ENCODE measurements at regions not wholly inside any gene's neighbourhood (a gene's known extent, or its start where the extent isn't known, plus 50 kb on each side); places are given as distances from the start of the nearest gene placed in this dataset.

- no peak overlapping the region for H4K8ac ChIP-seq (ENCODE audit: low read depth in 2 of 2, low read length in 2 of 2)
- H3K36me3 ChIP-seq (ENCODE audit: control insufficient read depth, insufficient read depth, low read length) = no peaks in the 10 kb centered on the region
- H2AK9ac ChIP-seq (replicated peaks; ENCODE audit: low read depth, low read length, poor library complexity) = no peak overlapping the region
- CTCF ChIA-PET = no interaction called here
- no peak overlapping the region for H2BK20ac ChIP-seq (ENCODE audit: low read depth, low read length)
- intact Hi-C loops (cut with micrococcal nuclease) (no loop called here), in situ Hi-C loops (cut with MboI; ENCODE audit: low sequenced_read_pairs) (no loop called here), dilution Hi-C loops (cut with HindIII; ENCODE audit: low sequenced_read_pairs, unreplicated experiment) (no loop called here)
- no peak overlapping the region for H3K18ac ChIP-seq (ENCODE audit: low read depth, low read length)
- peak overlapping the region; percentile 21 for H2AFZ ChIP-seq (replicated peaks; ENCODE audit: low read length, poor library complexity)
- 90% methylated on average over 2 of the region's 5 CpGs; no CpG with 5 or more reads in 1 of the 2 experiments for WGBS, 2 experiments (ENCODE audit: extremely low coverage in 2 of 2, insufficient read length in 1 of 2)
- no peak overlapping the region for H2BK15ac ChIP-seq (ENCODE audit: low read depth, low read length)
- no peaks in the 10 kb centered on the region for H3K27me3 ChIP-seq (ENCODE audit: control insufficient read depth, insufficient read depth, low read length)
- no peak overlapping the region for H3K27ac ChIP-seq (ENCODE audit: insufficient read depth, low read length)
- no TSS peak for BruUV-seq (replicated peaks)
- no peak overlapping the region for H3K4me2 ChIP-seq (ENCODE audit: low read depth, low read length)
- POLR2A ChIA-PET (ENCODE audit: unreplicated experiment) = no interaction called here
- H3K23ac ChIP-seq (ENCODE audit: low read depth, low read length) = no peak overlapping the region
- no peak overlapping the region for H4K91ac ChIP-seq (ENCODE audit: insufficient read depth, low read depth, low read length)
- no peak overlapping the region for H3K56ac ChIP-seq (ENCODE audit: extremely low read depth, insufficient read depth, low read length)
- TF ChIP-seq CHD1 (IDR thresholded peaks at IDR 0.05; ENCODE audit: low read depth, low read length) (no peak), CTCF (conservative IDR thresholded peaks at IDR 0.05; ENCODE audit: low read depth, low read length) (no peak), USF2 (IDR thresholded peaks at IDR 0.05; ENCODE audit: low read depth, low read length) (no peak), BHLHE40 (IDR thresholded peaks at IDR 0.05; ENCODE audit: low read depth, low read length) (no peak), MAZ (IDR thresholded peaks at IDR 0.05; ENCODE audit: borderline replicate concordance, low read depth, low read length) (no peak)
- H3K9me1 ChIP-seq (ENCODE audit: insufficient read depth, low read length) = no peaks in the 10 kb centered on the region; the same call in 1 of the 2 replicates
- H3K9ac ChIP-seq (ENCODE audit: low read depth, low read length) = no peak overlapping the region
- DNase-seq (no peak), ATAC-seq (ENCODE audit: low read depth) (no peak)
- H4K20me1 ChIP-seq (ENCODE audit: insufficient read depth, low read length) = no peaks in the 10 kb centered on the region
- no peak overlapping the region for H2BK5ac ChIP-seq (ENCODE audit: low read depth, low read length, poor library complexity, severe bottlenecking)
- H3K4me1 ChIP-seq (ENCODE audit: control insufficient read depth, insufficient read depth, low read length) = no peaks in the 10 kb centered on the region
- no peak overlapping the region for H3K14ac ChIP-seq (replicated peaks; ENCODE audit: low read depth, low read length)
- no peak overlapping the region for H4K5ac ChIP-seq (ENCODE audit: low read depth, low read length)
- H2AK5ac ChIP-seq (ENCODE audit: low read depth, low read length) = no peak overlapping the region
- no peaks in the 10 kb centered on the region for H3K79me1 ChIP-seq (ENCODE audit: low read depth in 1 of 2, low read length in 2 of 2)
- H3K9me3 ChIP-seq (ENCODE audit: control insufficient read depth, insufficient read depth, low read length) = no peaks in the 10 kb centered on the region
- H3K4me3 ChIP-seq (ENCODE audit: insufficient read depth, low read depth, low read length) = no peak overlapping the region
- no peak overlapping the region for H3K4ac ChIP-seq (ENCODE audit: low read depth, low read length)
- H2BK120ac ChIP-seq (ENCODE audit: low read depth, low read length) = no peak overlapping the region
These were observed 271.1 kb upstream of the ZFP42 start for GRCh38 chr4:187724456-187724855.
